A549 (cell line): ENCODE measurements at regions not wholly inside any gene's neighbourhood (a gene's known extent, or its start where the extent isn't known, plus 50 kb on each side); places are given as distances from the start of the nearest gene placed in this dataset.

ENCODE experiments used
- CTCF ChIP-seq: fragments of >200 bp; sonication (Bioruptor Twin); formaldehyde crosslinking; IDR thresholded peaks from 3 replicates; pipeline ENCODE4 v1.5.1; 2016
- EP300 ChIP-seq, 2 experiments: fragments of >200 bp; sonication (Bioruptor Twin); formaldehyde crosslinking; IDR thresholded peaks; 2 replicates in 1 of 2; 3 replicates in 1 of 2; pipeline ENCODE4 v1.6.1; 2016 to 2017
- HES2 ChIP-seq: fragments of >200 bp; sonication (Bioruptor Twin); formaldehyde crosslinking; IDR thresholded peaks from 2 replicates; pipeline ENCODE4 v1.6.1; 2016
- HMGXB4 ChIP-seq: fragments of 250-450 bp; sonication (Bioruptor Pico); IDR thresholded peaks from 2 replicates; pipeline ENCODE4 v1.5.0; 2021; ENCODE audit warnings: mild to moderate bottlenecking, moderate library complexity, borderline replicate concordance
- MAZ ChIP-seq: fragments of 150-350 bp; IDR thresholded peaks from 2 replicates; pipeline ENCODE4 v1.6.1; 2014; ENCODE audit warnings: antibody characterized with exemption, low read depth, low read length, borderline replicate concordance
- POLR2A ChIP-seq: IDR thresholded peaks from 2 replicates; pipeline ENCODE4 v1.6.1; 2012; ENCODE audit warnings: mild to moderate bottlenecking, low read length
- RAD21 ChIP-seq, 2 experiments: fragments of >200 bp in 1 of 2; sonication (Bioruptor Twin) in 1 of 2; formaldehyde crosslinking in 1 of 2; IDR thresholded peaks in 1 of 2; conservative IDR thresholded peaks in 1 of 2; 2 replicates in 1 of 2; 3 replicates in 1 of 2; pipeline ENCODE4 v1.6.1; 2012 to 2018; ENCODE audit warnings: inconsistent platforms in 1 of 2
- RCOR1 ChIP-seq: fragments of 150-350 bp; IDR thresholded peaks from 2 replicates; pipeline ENCODE4 v1.6.1; 2014; ENCODE audit warnings: antibody characterized with exemption, low read length, low read depth
- RFX5 ChIP-seq: fragments of 450-650 bp; IDR thresholded peaks from 2 replicates; pipeline ENCODE4 v1.7.1; 2014; ENCODE audit warnings: antibody characterized with exemption, mild to moderate bottlenecking, moderate library complexity
- RNF2 ChIP-seq: fragments of 200-600 bp; sonication (generic); IDR thresholded peaks from 2 replicates; pipeline ENCODE4 v1.6.1; 2016; ENCODE audit warnings: low read depth, mild to moderate bottlenecking, antibody characterized with exemption, moderate library complexity, borderline replicate concordance
- SMC3 ChIP-seq: fragments of >200 bp; sonication (Bioruptor Twin); formaldehyde crosslinking; IDR thresholded peaks from 3 replicates; pipeline ENCODE4 v1.6.1; 2018; ENCODE audit warnings: inconsistent platforms

- TF ChIP-seq HMGXB4 (CRISPR knock-in tag) (no peak), CTCF (no peak), SMC3 (no peak), RNF2 (no peak), MAZ (no peak), RCOR1 (no peak), RAD21 (conservative IDR thresholded peaks at IDR 0.05 in 1 of 2, IDR thresholded peaks at IDR 0.05 in 1 of 2) (no peak), HES2 (no peak), RFX5 (no peak), POLR2A (no peak), EP300 (IDR thresholded peaks at IDR 0.05) (no peak)
Observed at GRCh38 chr13:104833221-104833620, 1702.2 kb downstream of the EFNB2 start.
